ENCODE measurements at regions not wholly inside any gene's neighbourhood (a gene's known extent, or its start where the extent isn't known, plus 50 kb on each side); places are given as distances from the start of the nearest gene placed in this dataset.

DNA sequence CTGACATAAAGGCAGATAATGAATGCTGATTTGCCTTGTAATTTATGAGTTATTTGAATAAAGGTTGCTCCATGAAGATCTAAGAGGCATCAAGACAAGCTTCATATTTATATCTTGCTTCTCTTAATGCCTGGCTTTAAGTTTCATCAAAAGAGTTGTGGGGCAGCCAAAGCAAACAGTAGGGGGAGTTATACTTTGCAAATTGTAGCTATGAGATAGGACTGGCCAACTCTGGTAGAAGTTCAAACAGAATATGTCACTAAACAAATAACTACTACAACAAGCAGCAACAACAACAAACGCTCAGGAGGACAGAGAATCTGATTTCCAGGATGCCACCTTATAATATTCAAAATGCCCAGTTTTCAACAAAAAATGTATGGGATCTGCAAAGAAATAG lies 69.1 kb upstream of the PLAC1 start:
- TF ChIP-seq, protein P1, sequence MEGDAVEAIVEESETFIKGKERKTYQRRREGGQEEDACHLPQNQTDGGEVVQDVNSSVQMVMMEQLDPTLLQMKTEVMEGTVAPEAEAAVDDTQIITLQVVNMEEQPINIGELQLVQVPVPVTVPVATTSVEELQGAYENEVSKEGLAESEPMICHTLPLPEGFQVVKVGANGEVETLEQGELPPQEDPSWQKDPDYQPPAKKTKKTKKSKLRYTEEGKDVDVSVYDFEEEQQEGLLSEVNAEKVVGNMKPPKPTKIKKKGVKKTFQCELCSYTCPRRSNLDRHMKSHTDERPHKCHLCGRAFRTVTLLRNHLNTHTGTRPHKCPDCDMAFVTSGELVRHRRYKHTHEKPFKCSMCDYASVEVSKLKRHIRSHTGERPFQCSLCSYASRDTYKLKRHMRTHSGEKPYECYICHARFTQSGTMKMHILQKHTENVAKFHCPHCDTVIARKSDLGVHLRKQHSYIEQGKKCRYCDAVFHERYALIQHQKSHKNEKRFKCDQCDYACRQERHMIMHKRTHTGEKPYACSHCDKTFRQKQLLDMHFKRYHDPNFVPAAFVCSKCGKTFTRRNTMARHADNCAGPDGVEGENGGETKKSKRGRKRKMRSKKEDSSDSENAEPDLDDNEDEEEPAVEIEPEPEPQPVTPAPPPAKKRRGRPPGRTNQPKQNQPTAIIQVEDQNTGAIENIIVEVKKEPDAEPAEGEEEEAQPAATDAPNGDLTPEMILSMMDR (IDR thresholded peaks at IDR 0.05) = peak in 1 of 4 donors; percentile 13
- no peak for TF ChIP-seq POLR2A (IDR thresholded peaks at IDR 0.05)

Measured in right lobe of liver (tissue), 4 donors.